HepG2 (cell line): ENCODE measurements at regions not wholly inside any gene's neighbourhood (a gene's known extent, or its start where the extent isn't known, plus 50 kb on each side); places are given as distances from the start of the nearest gene placed in this dataset.
A peak's percentile ranks its signal among the peaks of the same experiment; 100 is the strongest.

Source experiments
- AGO2 ChIP-seq: fragments of 200-400 bp; formaldehyde crosslinking; optimal IDR thresholded peaks from 2 replicates; pipeline ENCODE3; 2017; ENCODE audit warnings: mild to moderate bottlenecking, low read depth, low read length, moderate library complexity
- AKAP8 ChIP-seq: sonication (generic); formaldehyde crosslinking; IDR thresholded peaks from 2 replicates; pipeline ENCODE4 v1.5.1; 2020; ENCODE audit warnings: mild to moderate bottlenecking, missing genetic modification reagents
- FOSL2 ChIP-seq: sonication (generic); formaldehyde crosslinking; IDR thresholded peaks from 2 replicates; pipeline ENCODE4 v1.4.0; 2020; ENCODE audit warnings: missing genetic modification reagents
- HOXA5 ChIP-seq: sonication (generic); formaldehyde crosslinking; IDR thresholded peaks from 2 replicates; pipeline ENCODE4 v1.4.0; 2020; ENCODE audit warnings: missing genetic modification reagents
- NFE2L1 ChIP-seq: sonication (generic); formaldehyde crosslinking; IDR thresholded peaks from 2 replicates; pipeline ENCODE4 v1.4.0; 2020; ENCODE audit warnings: missing genetic modification reagents, mild to moderate bottlenecking, borderline replicate concordance
- NFYC ChIP-seq: IDR thresholded peaks from 2 replicates; pipeline ENCODE4 v1.6.1; 2016; ENCODE audit warnings: missing genetic modification reagents, missing compliant biosample characterization
- ONECUT2 ChIP-seq: sonication (generic); formaldehyde crosslinking; IDR thresholded peaks from 2 replicates; pipeline ENCODE4 v1.4.0; 2020; ENCODE audit warnings: missing genetic modification reagents
- PRPF4 ChIP-seq: fragments of 200-400 bp; formaldehyde crosslinking; IDR thresholded peaks from 2 replicates; pipeline ENCODE4 v1.6.1; 2016; ENCODE audit warnings: low read length, low read depth; ENCODE audit not compliant: poor library complexity, severe bottlenecking
- RARG ChIP-seq: sonication (generic); formaldehyde crosslinking; IDR thresholded peaks from 2 replicates; pipeline ENCODE4 v1.4.0; 2020; ENCODE audit warnings: low read depth, mild to moderate bottlenecking, missing genetic modification reagents
- RXRB ChIP-seq: IDR thresholded peaks from 2 replicates; pipeline ENCODE4 v1.6.1; 2016; ENCODE audit warnings: borderline replicate concordance, missing genetic modification reagents, missing compliant biosample characterization
- SMYD3 ChIP-seq: sonication (generic); formaldehyde crosslinking; IDR thresholded peaks from 2 replicates; pipeline ENCODE4 v1.8.1; 2023; ENCODE audit warnings: mild to moderate bottlenecking, missing genetic modification reagents
- ZBTB42 ChIP-seq: sonication (generic); formaldehyde crosslinking; IDR thresholded peaks from 2 replicates; pipeline ENCODE4 v1.5.0; 2020; ENCODE audit warnings: mild to moderate bottlenecking, missing genetic modification reagents
- ZFP36 ChIP-seq: fragments of 150-350 bp; IDR thresholded peaks from 2 replicates; pipeline ENCODE4 v1.6.1; 2018; ENCODE audit warnings: borderline replicate concordance, low read length, low read depth; ENCODE audit not compliant: partially characterized antibody
- ZNF20 ChIP-seq: sonication (generic); formaldehyde crosslinking; IDR thresholded peaks from 2 replicates; pipeline ENCODE4 v1.4.0; 2020; ENCODE audit warnings: mild to moderate bottlenecking, moderate library complexity, missing genetic modification reagents
- ZNF207 ChIP-seq: fragments of 450-650 bp; IDR thresholded peaks from 2 replicates; pipeline ENCODE4 v1.6.1; 2016; ENCODE audit warnings: antibody characterized with exemption, borderline replicate concordance
- ZNF253 ChIP-seq: sonication (generic); formaldehyde crosslinking; IDR thresholded peaks from 2 replicates; pipeline ENCODE4 v1.8.0; 2022; ENCODE audit warnings: mild to moderate bottlenecking, missing genetic modification reagents, borderline replicate concordance
- ZNF841 ChIP-seq: sonication (generic); formaldehyde crosslinking; IDR thresholded peaks from 2 replicates; pipeline ENCODE4 v1.8.1; 2023; ENCODE audit warnings: missing genetic modification reagents, borderline replicate concordance
- ZSCAN12 ChIP-seq: sonication (generic); formaldehyde crosslinking; IDR thresholded peaks from 2 replicates; pipeline ENCODE4 v1.9.0; 2021; ENCODE audit warnings: mild to moderate bottlenecking, missing genetic modification reagents
- ZSCAN22 ChIP-seq: sonication (generic); formaldehyde crosslinking; IDR thresholded peaks from 2 replicates; pipeline ENCODE4 v1.4.0; 2020; ENCODE audit warnings: mild to moderate bottlenecking, missing genetic modification reagents
- TF ChIP-seq, protein P1 (sequence below): sonication (generic); formaldehyde crosslinking; IDR thresholded peaks from 2 replicates; pipeline ENCODE4 v1.8.1; 2023; ENCODE audit warnings: missing genetic modification reagents, inconsistent platforms, borderline replicate concordance
- TF ChIP-seq, protein P2 (sequence below): sonication (generic); formaldehyde crosslinking; IDR thresholded peaks from 2 replicates; pipeline ENCODE4 v1.5.0; 2020; ENCODE audit warnings: mild to moderate bottlenecking, missing genetic modification reagents, borderline replicate concordance

DNA sequence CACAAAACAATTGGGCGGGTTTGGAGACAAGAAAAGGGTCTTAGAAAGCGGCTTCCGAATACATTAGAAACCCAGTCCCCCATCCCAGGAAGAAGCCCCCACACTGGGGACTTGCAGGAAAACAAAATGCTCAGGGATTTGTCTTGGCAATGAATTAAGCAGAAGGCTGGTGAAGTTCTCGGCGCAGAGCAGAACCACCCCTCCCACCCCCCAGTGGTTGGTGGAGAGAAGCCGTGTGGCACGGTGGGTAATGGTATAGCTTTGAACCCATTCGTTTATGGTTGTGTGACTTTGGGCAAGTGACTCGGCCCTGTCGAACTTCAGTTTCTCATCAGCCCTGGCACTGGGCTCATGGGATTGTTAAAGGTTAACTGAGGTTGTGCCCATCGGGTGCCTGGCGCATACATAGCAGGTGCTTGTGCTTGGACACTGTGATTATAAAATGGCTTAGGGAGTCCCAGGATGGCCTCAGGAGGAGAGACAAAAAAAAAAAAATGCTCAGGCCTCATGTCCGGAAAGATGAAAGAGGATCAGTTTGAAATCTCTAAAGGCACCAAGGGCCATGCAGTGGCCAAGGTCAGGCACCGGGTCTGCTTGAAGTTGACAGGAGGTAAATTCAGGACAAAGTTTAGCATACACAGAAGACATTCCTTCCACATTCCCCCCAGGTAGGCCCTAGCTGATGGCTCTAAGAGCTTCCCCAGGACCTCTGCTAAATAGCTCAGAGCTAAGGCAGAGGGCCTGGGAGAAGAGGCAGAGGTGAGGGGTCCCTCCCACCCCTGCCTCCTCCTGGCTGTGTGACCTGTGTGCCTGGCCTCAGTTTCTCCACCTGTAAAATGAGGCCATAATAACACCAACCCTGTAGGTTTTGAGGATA is 120.1 kb upstream of the PTPN1 start (continued):
- TF ChIP-seq ZNF841 (CRISPR knock-in tag) (no peak), ZNF207 (no peak), NFYC (CRISPR knock-in tag) (no peak; the same call in 1 of the 2 replicates), HOXA5 (CRISPR knock-in tag) (peak; percentile 87; the same call in 1 of the 2 replicates), ZSCAN12 (CRISPR knock-in tag) (0 out of 2 replicates have a peak, but pooled peaks have one; percentile 22), FOSL2 (CRISPR knock-in tag) (peak; percentile 86), RARG (CRISPR knock-in tag) (no peak; the same call in 1 of the 2 replicates), AKAP8 (no peak), SMYD3 (CRISPR knock-in tag) (peak; percentile 96), ZFP36 (no peak), PRPF4 (peak; percentile 20), AGO2 (no peak), ZNF20 (0 out of 2 replicates have a peak, but pooled peaks have one; percentile 36), ONECUT2 (CRISPR knock-in tag) (peak; percentile 34), ZNF253 (CRISPR knock-in tag) (no peak), ZBTB42 (CRISPR knock-in tag) (0 out of 2 replicates have a peak, but pooled peaks have one; percentile 21), RXRB (CRISPR knock-in tag) (peak; percentile 100), NFE2L1 (CRISPR knock-in tag) (no peak), ZSCAN22 (peak; percentile 67; the same call in 1 of the 2 replicates)
- TF ChIP-seq, protein P1, sequence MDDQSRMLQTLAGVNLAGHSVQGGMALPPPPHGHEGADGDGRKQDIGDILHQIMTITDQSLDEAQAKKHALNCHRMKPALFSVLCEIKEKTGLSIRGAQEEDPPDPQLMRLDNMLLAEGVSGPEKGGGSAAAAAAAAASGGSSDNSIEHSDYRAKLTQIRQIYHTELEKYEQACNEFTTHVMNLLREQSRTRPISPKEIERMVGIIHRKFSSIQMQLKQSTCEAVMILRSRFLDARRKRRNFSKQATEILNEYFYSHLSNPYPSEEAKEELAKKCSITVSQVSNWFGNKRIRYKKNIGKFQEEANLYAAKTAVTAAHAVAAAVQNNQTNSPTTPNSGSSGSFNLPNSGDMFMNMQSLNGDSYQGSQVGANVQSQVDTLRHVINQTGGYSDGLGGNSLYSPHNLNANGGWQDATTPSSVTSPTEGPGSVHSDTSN (CRISPR knock-in tag): no peak
- TF ChIP-seq, protein P2, sequence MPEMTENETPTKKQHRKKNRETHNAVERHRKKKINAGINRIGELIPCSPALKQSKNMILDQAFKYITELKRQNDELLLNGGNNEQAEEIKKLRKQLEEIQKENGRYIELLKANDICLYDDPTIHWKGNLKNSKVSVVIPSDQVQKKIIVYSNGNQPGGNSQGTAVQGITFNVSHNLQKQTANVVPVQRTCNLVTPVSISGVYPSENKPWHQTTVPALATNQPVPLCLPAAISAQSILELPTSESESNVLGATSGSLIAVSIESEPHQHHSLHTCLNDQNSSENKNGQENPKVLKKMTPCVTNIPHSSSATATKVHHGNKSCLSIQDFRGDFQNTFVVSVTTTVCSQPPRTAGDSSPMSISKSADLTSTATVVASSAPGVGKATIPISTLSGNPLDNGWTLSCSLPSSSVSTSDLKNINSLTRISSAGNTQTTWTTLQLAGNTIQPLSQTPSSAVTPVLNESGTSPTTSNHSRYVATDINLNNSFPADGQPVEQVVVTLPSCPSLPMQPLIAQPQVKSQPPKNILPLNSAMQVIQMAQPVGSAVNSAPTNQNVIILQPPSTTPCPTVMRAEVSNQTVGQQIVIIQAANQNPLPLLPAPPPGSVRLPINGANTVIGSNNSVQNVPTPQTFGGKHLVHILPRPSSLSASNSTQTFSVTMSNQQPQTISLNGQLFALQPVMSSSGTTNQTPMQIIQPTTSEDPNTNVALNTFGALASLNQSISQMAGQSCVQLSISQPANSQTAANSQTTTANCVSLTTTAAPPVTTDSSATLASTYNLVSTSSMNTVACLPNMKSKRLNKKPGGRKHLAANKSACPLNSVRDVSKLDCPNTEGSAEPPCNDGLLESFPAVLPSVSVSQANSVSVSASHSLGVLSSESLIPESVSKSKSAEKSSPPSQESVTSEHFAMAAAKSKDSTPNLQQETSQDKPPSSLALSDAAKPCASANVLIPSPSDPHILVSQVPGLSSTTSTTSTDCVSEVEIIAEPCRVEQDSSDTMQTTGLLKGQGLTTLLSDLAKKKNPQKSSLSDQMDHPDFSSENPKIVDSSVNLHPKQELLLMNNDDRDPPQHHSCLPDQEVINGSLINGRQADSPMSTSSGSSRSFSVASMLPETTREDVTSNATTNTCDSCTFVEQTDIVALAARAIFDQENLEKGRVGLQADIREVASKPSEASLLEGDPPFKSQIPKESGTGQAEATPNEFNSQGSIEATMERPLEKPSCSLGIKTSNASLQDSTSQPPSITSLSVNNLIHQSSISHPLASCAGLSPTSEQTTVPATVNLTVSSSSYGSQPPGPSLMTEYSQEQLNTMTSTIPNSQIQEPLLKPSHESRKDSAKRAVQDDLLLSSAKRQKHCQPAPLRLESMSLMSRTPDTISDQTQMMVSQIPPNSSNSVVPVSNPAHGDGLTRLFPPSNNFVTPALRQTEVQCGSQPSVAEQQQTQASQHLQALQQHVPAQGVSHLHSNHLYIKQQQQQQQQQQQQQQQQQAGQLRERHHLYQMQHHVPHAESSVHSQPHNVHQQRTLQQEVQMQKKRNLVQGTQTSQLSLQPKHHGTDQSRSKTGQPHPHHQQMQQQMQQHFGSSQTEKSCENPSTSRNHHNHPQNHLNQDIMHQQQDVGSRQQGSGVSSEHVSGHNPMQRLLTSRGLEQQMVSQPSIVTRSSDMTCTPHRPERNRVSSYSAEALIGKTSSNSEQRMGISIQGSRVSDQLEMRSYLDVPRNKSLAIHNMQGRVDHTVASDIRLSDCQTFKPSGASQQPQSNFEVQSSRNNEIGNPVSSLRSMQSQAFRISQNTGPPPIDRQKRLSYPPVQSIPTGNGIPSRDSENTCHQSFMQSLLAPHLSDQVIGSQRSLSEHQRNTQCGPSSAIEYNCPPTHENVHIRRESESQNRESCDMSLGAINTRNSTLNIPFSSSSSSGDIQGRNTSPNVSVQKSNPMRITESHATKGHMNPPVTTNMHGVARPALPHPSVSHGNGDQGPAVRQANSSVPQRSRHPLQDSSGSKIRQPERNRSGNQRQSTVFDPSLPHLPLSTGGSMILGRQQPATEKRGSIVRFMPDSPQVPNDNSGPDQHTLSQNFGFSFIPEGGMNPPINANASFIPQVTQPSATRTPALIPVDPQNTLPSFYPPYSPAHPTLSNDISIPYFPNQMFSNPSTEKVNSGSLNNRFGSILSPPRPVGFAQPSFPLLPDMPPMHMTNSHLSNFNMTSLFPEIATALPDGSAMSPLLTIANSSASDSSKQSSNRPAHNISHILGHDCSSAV (CRISPR knock-in tag): no peak
